ENCODE measurements at regions not wholly inside any gene's neighbourhood (a gene's known extent, or its start where the extent isn't known, plus 50 kb on each side); places are given as distances from the start of the nearest gene placed in this dataset.

GRCh38 chr3:159821736-159822135 is 166.9 kb upstream of the IL12A start:
- no peak overlapping the region for H3K4me3 Mint-ChIP-seq
- H3K27me3 Mint-ChIP-seq: peaks cover 27% of the 10 kb centered on the region
- DNase-seq: no peak
- no peaks in the 10 kb centered on the region for H3K4me1 Mint-ChIP-seq
- ATAC-seq: no peak
- no peaks in the 10 kb centered on the region for H3K9me3 ChIP-seq (ENCODE audit: control insufficient read depth, low read length, poor library complexity, severe bottlenecking)
- no peak overlapping the region for H3K27ac Mint-ChIP-seq
- H3K36me3 Mint-ChIP-seq (ENCODE audit: low read depth): no peaks in the 10 kb centered on the region

DNA sequence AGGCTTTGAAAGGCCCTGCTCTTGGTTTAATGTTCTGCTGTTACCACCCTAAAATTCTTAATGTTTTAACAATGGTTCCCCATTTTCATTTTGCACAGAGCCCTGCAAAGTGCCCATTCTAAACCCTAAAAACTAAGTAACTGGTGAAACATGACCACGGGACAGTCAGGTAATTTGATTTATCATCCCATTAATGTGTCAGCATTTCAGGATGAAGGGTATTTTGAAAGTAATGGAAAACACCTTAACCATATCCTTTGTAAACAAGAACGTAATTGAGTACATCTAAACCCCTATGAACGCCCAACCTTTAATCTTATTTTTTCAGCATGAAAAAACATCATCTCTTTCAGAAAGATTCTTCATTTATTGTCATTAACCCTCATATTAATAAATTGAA is 164.9 kb upstream of the IL12A start:
- Mint-ChIP-seq H3K36me3 (ENCODE audit: low read depth) (no peaks in the 10 kb centered on the region), H3K27me3 (peaks cover 27% of the 10 kb centered on the region)

GRCh38 chr3:159824333-159824732 is 164.3 kb upstream of the IL12A start:
- H3K27ac Mint-ChIP-seq: no peak overlapping the region
- H3K4me3 Mint-ChIP-seq: no peak overlapping the region
- ATAC-seq: no peak
- DNase-seq: no peak
- peaks cover 2% of the 10 kb centered on the region for H3K4me1 Mint-ChIP-seq
- no peaks in the 10 kb centered on the region for H3K36me3 Mint-ChIP-seq (ENCODE audit: low read depth)
- H3K9me3 ChIP-seq (ENCODE audit: control insufficient read depth, low read length, poor library complexity, severe bottlenecking): no peaks in the 10 kb centered on the region
- peaks cover 27% of the 10 kb centered on the region for H3K27me3 Mint-ChIP-seq

More for the DNA sequence above, 164.9 kb upstream of the IL12A start:
- no peak for DNase-seq
- Mint-ChIP-seq H3K4me1 (peaks cover 2% of the 10 kb centered on the region), H3K4me3 (no peak overlapping the region), H3K27ac (no peak overlapping the region)
- no peak for ATAC-seq
- no peaks in the 10 kb centered on the region for H3K9me3 ChIP-seq (ENCODE audit: control insufficient read depth, low read length, poor library complexity, severe bottlenecking)

DNA sequence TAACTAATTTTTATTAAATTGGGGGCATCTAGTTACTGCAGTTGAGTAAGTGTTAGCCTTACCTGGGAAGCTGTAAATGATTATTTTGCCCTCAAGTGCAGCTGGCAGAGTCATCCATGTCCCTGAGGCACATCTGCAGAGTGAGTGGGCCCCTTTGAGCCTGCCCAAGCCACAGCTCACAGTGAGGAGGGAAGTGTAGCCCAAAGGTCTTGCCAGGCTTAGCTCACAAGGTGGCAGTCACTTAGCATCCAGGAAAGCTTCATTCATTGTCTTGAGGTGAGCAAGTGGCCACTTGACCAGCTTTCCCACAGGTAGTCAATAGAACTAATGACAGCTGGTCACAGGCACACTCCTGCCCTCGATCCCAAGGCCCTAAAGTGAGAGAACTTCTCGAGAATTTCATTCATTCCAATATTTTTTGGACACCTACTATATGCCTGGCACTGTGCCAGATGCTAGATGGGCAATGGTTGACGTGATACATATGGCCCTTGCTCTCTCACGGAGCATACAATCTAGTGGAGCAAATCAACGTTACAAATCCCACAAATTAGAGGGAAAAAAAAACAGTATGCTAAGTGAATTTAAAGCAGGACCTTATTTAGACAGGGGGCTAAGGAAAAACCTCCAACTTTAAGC is 163.3 kb upstream of the IL12A start:
- no peak for DNase-seq
- peaks cover 2% of the 10 kb centered on the region for H3K4me1 Mint-ChIP-seq
- ATAC-seq: no peak
- H3K36me3 Mint-ChIP-seq (ENCODE audit: low read depth): no peaks in the 10 kb centered on the region
- no peak overlapping the region for H3K4me3 Mint-ChIP-seq
- H3K27me3 Mint-ChIP-seq: peaks cover 21% of the 10 kb centered on the region
- no peaks in the 10 kb centered on the region for H3K9me3 ChIP-seq (ENCODE audit: control insufficient read depth, low read length, poor library complexity, severe bottlenecking)
- H3K27ac Mint-ChIP-seq: no peak overlapping the region

DNA sequence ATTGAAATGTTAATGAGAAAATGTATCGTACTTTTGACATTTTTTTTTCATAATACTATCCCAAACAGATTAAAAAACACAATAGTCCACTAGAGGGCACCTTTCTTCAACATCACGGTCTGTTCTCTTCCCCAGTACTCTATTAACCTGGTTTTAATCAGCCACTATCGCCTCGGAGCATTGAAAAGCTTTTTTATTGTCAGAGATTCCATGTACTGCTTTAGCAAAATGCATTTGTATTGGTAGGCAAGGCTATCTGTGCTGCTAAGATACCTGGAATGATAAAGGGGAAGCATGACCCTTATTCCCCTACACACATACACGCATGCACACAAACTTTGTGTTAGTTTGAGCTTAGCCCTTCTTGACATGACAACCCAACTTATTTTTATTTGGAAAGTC is 160.1 kb upstream of the IL12A start:
- no peak overlapping the region for H3K4me3 Mint-ChIP-seq
- no peaks in the 10 kb centered on the region for H3K9me3 ChIP-seq (ENCODE audit: control insufficient read depth, low read length, poor library complexity, severe bottlenecking)
- DNase-seq (no peak), ATAC-seq (no peak)
- H3K27me3 Mint-ChIP-seq: peaks cover 14% of the 10 kb centered on the region
- peaks cover 2% of the 10 kb centered on the region for H3K4me1 Mint-ChIP-seq
- no peaks in the 10 kb centered on the region for H3K36me3 Mint-ChIP-seq (ENCODE audit: low read depth)
- H3K27ac Mint-ChIP-seq: no peak overlapping the region

DNA sequence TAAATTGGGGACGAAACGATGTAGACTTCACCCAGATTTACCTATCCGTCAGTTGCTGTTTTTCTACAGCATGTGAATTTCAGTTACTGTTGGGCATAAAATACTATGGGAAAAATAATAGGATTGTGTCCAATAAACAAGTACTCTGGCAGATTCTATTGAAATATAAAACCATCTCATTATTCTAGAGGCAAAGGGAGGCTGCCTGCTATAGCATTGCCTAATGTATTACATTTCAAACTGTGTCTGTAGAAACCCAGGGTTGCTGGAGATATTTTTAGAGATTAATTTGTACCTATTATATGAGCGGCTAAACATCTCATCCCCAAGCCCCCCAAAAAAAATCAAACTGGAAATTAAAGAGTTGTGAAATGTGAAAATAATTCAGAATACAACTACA is 159.6 kb upstream of the IL12A start:
- ATAC-seq (no peak), DNase-seq (no peak)
- H3K9me3 ChIP-seq (ENCODE audit: control insufficient read depth, low read length, poor library complexity, severe bottlenecking): no peaks in the 10 kb centered on the region
- Mint-ChIP-seq H3K4me3 (no peak overlapping the region), H3K27me3 (peaks cover 9% of the 10 kb centered on the region), H3K36me3 (ENCODE audit: low read depth) (no peaks in the 10 kb centered on the region), H3K27ac (no peak overlapping the region), H3K4me1 (peaks cover 2% of the 10 kb centered on the region)

DNA sequence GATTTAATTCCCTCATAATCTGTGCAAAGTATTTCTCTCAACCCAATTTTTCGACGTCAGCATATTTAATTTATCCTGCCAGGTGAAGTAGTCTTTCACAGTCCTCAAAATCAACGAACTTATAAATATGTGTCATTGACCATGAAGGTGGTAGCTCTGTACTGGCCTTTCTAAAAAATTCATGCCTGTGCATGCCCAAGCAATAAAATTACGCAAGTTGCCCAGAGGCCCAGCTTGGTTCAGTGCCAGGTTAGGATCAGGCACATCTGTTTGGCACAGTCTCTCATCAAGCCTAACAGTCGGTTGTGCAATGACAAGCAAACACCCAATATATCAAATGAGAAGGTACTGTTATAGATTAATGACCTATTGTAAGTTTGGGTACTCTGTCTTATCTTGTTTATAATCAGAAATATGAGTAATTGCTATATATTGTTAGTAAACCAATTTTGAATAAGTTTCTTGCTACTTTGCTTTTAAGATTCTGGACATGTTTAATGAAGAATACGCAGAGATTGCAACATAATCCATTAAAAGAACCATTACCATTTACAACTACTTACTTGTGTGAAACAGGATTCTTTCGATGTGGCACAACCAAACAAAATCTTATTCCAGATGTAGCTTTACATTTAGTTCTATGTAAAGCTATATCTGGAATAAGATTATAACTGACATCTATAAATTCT is 159.0 kb upstream of the IL12A start:
- DNase-seq: no peak

DNA sequence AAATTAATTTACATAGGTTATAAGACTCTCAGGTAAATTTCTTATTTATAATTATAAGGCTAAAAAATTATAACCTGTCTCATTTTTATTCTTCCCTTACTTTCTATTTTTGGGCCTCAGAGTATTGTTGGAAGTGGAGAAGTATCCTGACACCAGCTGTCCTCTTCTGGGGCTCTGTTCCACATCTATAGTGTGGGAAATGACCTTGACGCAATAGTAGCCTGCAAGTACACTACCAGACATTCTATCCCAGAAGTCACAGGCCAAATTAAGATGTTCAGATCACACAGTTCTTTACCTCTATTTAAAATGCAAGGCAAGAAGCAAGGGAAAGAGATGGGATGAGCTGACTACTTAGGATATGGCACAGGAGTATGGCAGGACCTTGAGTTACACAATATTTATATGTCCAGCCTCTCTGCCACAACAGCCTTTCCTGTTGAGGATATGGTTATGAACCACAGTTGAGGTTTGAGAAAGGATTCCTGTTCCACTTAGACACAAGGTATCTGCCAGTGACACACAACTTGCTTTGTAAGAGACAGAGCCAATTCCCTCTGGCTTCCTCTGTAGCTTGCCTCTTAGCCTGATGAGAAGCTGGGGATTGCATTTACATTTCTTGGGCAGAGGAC is 158.0 kb upstream of the IL12A start:
- ATAC-seq (no peak), DNase-seq (no peak)
- H3K4me1 Mint-ChIP-seq: peaks cover 2% of the 10 kb centered on the region
- no peaks in the 10 kb centered on the region for H3K9me3 ChIP-seq (ENCODE audit: control insufficient read depth, low read length, poor library complexity, severe bottlenecking)
- no peaks in the 10 kb centered on the region for H3K36me3 Mint-ChIP-seq (ENCODE audit: low read depth)
- H3K27me3 Mint-ChIP-seq: peaks cover 1% of the 10 kb centered on the region
- H3K27ac Mint-ChIP-seq: no peak overlapping the region
- H3K4me3 Mint-ChIP-seq: no peak overlapping the region

More for the DNA sequence above, 159.0 kb upstream of the IL12A start:
- no peaks in the 10 kb centered on the region for H3K9me3 ChIP-seq (ENCODE audit: control insufficient read depth, low read length, poor library complexity, severe bottlenecking)
- Mint-ChIP-seq H3K27me3 (peaks cover 5% of the 10 kb centered on the region), H3K27ac (no peak overlapping the region), H3K4me1 (peaks cover 2% of the 10 kb centered on the region), H3K4me3 (no peak overlapping the region), H3K36me3 (ENCODE audit: low read depth) (no peaks in the 10 kb centered on the region)
- no peak for ATAC-seq

DNA sequence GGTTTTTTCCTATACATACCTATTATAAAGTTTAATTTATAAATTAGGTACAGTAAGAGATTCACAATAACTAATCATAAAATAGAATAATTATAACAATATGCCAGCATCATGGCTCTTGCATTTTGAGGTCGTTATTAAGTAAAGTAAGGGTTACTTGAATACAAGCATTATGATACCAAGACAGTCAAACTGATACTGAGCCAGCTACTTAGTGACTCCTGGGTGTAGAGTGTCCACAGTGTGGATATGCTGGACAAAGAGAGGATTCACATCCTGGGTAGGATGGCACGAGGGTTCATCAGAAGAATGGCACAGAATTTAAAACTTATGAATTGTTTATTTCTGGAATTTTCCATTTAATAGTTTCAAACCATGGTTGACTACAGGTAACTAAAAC is 157.2 kb upstream of the IL12A start:
- H3K4me3 Mint-ChIP-seq: no peak overlapping the region
- H3K27me3 Mint-ChIP-seq: no peaks in the 10 kb centered on the region
- no peak overlapping the region for H3K27ac Mint-ChIP-seq
- no peak for ATAC-seq
- H3K4me1 Mint-ChIP-seq: peaks cover 2% of the 10 kb centered on the region
- no peak for DNase-seq
- H3K9me3 ChIP-seq (ENCODE audit: control insufficient read depth, low read length, poor library complexity, severe bottlenecking): no peaks in the 10 kb centered on the region
- H3K36me3 Mint-ChIP-seq (ENCODE audit: low read depth): no peaks in the 10 kb centered on the region

DNA sequence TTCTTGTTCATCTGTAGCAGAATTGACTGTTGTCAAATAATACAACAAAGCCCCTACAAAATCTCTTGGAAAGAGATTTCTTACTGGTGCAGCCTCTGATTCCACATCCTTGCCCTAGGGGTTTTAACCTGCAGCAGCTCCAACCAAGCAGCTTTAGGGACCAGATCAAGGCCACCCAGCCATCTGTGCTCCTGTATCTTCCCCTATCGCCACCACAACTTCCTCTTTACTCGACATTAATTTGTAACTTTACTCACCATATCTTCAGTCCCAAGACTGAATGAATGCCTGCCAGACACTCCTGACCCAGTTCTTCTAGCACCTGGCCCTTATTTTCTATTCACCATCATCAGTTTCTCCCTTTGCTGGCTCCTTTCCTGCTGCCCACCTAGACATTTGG is 156.6 kb upstream of the IL12A start:
- Mint-ChIP-seq H3K27me3 (no peaks in the 10 kb centered on the region), H3K27ac (no peak overlapping the region), H3K36me3 (ENCODE audit: low read depth) (no peaks in the 10 kb centered on the region), H3K4me1 (peaks cover 2% of the 10 kb centered on the region), H3K4me3 (no peak overlapping the region)
- H3K9me3 ChIP-seq (ENCODE audit: control insufficient read depth, low read length, poor library complexity, severe bottlenecking): no peaks in the 10 kb centered on the region
- ATAC-seq: no peak
- DNase-seq: no peak

- no peak overlapping the region for H3K4me3 Mint-ChIP-seq
- no peak for ATAC-seq
Measured at GRCh38 chr3:159835126-159835525, 153.5 kb upstream of the IL12A start.

DNA sequence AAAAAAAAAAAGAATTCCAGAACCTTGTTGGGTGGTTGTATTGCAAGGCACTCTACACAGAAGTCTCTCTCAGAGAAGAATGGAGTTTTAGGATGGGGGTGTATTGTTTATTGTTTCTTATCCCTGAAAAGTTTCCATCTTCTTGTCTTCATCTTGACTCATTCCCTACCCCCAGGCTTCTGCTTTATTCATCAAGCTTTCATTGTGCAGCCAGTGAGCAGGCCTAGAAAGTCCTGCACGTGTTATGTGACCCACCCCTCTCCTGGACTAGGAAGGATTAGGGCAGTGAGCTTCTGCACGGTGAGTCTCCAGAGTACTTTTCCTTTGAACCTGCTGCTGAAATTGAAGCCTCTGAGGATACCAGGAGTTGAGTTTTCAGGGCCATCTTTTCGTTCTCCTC is 150.9 kb upstream of the IL12A start:
- H3K9me3 ChIP-seq (ENCODE audit: control insufficient read depth, low read length, poor library complexity, severe bottlenecking): no peaks in the 10 kb centered on the region
- no peak overlapping the region for H3K27ac Mint-ChIP-seq
- no peaks in the 10 kb centered on the region for H3K36me3 Mint-ChIP-seq (ENCODE audit: low read depth)
- DNase-seq: no peak
- ATAC-seq: no peak
- peaks cover 19% of the 10 kb centered on the region for H3K27me3 Mint-ChIP-seq
- peaks cover 3% of the 10 kb centered on the region for H3K4me1 Mint-ChIP-seq
- no peak overlapping the region for H3K4me3 Mint-ChIP-seq

More at GRCh38 chr3:159835126-159835525, 153.5 kb upstream of the IL12A start:
- H3K9me3 ChIP-seq (ENCODE audit: control insufficient read depth, low read length, poor library complexity, severe bottlenecking): no peaks in the 10 kb centered on the region
- no peak overlapping the region for H3K27ac Mint-ChIP-seq
- H3K27me3 Mint-ChIP-seq: peaks cover 5% of the 10 kb centered on the region
- DNase-seq: no peak
- no peaks in the 10 kb centered on the region for H3K36me3 Mint-ChIP-seq (ENCODE audit: low read depth)
- H3K4me1 Mint-ChIP-seq: no peaks in the 10 kb centered on the region

- no peak overlapping the region for H3K27ac Mint-ChIP-seq
- H3K36me3 Mint-ChIP-seq (ENCODE audit: low read depth): no peaks in the 10 kb centered on the region
- ATAC-seq (no peak), DNase-seq (no peak)
- no peaks in the 10 kb centered on the region for H3K9me3 ChIP-seq (ENCODE audit: control insufficient read depth, low read length, poor library complexity, severe bottlenecking)
- H3K4me3 Mint-ChIP-seq: no peak overlapping the region
- H3K27me3 Mint-ChIP-seq: peaks cover 22% of the 10 kb centered on the region
- peaks cover 3% of the 10 kb centered on the region for H3K4me1 Mint-ChIP-seq
Measured at GRCh38 chr3:159838938-159839337, 149.7 kb upstream of the IL12A start.
